Non-pigmented ciliary epithelial cell (primary cell): ENCODE measurements at regions not wholly inside any gene's neighbourhood (a gene's known extent, or its start where the extent isn't known, plus 50 kb on each side); places are given as distances from the start of the nearest gene placed in this dataset.
"Not testable (repeated sequence)": the region's sequence is repeated elsewhere in the genome, so short reads cannot be mapped to it uniquely, and the experiment has no call there.

Experiments used
- DNase-seq: peaks from one replicate; pipeline ENCODE4 v3.0.0-alpha.2; 2010; ENCODE audit warnings: low read depth

DNA sequence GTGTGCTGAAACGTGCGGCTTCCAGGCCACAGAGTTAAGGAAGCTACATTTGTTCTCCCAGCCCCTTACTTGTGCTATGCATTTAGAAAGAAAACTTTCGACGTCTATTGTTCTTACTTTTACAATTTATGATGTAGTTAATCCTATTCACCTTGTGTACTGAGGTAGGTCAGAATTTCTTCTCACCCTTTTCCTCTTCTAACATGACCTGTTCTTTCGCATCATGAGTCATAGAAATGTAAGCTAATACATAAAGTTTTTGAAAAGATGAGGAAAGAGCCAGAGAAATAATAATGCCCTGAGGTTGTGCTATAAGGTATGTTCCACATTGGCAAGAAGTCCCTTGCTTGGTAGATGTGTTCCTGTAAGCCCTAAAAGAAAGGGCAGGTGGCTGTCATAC lies 298.3 kb downstream of the TRIML1 start:
- no peak for DNase-seq

DNA sequence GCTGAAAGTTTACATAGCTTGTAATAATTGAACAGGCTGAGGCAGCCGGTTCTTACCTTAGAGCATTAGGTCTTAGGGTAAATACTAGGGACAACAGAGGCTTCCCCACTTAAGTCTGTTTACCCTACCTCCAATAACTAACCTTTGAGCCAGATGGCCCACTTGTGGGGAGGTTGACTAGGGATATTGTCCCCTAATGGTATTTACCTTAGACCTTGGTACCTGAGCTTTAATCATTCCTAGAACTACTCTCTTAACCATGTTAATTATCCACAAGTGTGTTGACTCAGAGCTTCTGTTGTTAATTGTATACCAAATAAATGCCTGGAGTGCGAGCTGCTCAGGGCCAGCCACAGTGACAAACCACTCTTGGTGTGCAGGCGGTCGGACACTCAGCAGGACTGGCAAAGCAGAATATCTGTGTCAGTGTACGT lies 299.2 kb downstream of the TRIML1 start:
- DNase-seq: not testable (repeated sequence)

DNA sequence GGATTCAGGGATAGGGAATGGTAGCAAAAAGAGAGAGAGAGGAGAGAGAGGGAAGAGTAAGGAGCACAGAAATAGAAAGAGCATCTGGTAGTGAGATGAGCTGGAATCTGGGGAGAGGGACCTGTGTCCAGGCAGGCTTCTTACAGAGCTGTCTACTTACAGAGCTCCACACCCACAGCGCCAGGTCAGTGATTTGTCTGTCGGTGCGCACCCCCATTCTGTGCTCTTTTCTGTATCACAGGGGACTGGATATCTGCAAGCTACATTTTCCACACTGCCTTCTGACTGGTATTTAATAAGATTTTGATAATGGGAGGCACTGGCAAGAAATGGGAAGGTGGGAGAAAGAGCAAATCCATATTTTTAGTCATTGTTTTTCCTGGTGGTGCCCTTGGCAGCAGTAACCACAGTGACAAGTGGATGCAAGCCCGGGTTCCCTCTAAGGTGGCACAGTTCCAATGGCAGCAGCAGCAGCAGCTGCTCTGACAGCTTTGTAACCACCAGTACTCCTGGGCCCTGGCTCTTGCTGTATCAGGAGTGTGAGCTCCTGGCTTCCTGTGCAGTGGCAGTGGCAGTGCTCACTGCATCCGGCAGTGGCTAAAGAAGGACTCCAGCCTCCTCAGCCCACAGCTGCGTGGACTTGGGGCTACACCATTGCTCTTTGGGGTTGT lies 300.5 kb downstream of the TRIML1 start:
- no peak for DNase-seq

DNA sequence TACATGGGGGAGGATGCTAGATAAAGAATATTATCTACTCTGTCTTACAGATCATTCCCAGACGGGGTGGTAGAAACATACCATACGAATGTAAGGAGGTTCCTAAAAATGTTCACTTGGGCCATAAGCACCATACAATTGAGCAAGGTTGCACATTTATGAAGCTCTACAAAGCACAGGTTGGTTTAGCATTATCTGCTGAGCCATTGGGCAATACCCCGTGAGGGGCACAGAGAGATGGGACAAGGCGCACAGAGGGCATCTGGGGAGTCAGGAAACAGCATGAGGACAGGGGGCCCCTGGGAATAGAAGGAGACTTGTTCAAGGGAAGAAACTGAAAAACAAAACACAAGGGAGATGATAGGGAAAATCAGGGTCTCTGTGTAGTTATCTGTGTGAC lies 305.3 kb downstream of the TRIML1 start:
- no peak for DNase-seq

DNA sequence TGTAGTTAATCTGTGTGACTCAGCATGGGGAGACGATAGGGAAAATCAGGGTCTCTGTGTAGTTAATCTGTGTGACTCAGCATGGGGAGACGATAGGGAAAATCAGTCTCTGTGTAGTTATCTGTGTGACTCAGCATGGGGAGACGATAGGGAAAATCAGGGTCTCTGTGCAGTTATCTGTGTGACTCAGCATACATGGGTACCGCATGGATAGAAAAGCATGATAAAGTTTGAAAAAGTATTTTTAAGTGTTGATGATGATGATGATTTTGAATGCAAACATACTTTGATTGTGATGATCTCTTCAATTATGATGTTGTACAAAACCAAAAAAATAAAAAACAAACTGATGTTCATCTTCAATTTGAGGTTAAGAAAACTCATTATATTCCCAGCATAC lies 309.8 kb downstream of the TRIML1 start:
- DNase-seq: peak; percentile 5

DNA sequence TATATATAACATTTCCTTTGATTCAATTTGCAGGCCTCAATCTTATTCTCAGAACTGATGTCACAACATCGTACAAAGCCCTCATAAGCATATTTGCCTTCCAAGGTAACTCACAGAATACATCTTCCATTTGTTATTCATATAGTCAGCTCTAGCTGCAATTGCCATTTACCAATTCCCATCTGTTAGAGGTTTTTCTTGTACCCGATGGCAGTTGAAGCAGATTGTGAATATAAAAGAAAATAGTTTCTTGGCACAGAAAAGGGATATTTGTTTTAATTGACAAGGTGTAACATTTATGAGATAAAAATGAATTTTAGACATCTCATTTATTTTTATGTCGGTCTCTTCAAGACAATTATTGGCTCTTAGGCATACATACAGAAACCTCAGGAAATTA lies 311.3 kb downstream of the TRIML1 start:
- DNase-seq: no peak

DNA sequence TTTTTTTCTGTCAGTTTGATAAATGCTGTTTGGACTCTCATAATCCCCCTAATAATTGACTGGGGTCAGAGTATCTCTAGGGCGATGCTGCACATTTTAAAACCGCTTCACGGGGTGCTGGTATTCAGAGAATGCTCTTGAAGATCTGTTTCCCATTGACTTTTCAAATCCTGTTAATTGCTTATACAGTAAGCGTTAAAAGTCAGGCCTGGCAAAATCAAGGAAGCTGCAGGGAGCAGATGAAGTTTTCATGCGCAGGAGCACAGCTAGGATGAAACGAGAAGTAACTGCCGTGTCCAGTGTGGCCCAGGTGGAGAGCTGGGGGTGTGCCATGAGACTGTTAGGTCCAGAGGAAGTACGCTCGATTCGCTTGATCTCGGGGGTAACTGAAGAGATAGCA lies 312.9 kb downstream of the TRIML1 start:
- DNase-seq: no peak

DNA sequence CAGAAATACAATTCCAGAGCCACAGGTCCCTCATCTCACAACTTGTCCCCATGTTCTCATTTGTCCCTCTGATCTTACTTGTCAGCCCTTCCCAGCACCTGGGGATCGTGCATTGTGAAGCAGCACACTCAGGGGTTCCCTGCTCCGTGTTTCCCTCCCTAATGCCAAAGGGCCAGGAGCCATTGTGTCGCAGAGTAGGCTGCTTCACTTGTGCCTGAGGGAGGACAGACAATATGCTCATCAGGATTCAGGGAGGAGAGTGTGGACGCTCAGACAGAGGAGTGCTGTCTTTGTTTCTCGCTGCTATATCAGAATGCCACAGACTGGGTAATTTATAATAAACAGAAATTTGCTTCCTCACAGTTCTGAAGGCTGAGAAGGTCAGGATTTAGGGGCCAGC lies 315.3 kb downstream of the TRIML1 start:
- DNase-seq: no peak

DNA sequence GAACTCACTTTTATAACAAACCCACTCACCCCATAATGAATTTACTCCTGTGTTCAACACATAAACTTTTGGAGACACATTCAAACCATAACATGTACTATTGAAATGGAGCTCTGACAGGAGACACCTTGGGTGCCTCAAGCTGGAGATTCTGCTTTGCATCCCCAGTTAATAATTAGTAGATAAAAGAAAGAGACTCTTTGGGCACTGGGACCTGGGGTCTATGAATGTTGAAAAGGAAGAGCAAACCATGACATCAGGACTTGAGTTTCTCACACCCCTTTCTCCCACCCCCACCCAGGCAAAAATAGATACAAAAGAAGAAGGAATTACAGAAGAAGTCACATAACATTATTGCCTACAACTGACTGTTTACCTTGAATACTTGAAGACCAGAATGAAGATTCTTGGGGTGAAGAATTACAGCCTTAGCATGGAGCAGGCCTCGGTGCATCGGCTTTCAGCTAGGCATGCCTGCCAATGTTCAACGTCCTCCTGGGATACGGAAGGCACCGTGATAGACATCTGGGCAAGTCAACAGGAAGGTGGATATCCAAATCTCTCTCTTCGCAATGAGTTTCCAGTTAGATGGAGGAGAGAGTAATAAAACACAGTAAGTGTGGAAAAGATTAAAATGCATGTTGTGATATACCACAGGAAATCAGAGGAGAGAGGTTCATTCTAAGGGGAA lies 316.0 kb downstream of the TRIML1 start:
- no peak for DNase-seq

DNA sequence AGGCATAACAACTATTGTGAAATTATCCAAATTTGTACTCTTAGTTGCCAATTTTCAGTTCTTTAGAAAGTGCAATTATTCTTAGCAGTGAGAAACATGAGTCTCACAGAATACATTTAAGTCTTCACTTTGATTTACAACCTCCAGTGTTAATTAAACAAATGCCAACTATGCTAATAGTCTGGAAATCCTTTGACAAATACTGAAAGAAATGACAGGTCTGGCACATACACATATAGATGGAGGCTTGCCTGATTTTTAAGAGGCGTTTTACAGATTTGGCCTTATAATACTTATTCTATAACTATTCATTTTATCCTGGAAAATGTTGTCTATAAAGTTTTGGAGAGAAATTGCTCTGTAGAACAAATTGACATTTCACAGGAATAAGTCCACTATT lies 320.1 kb downstream of the TRIML1 start:
- DNase-seq: no peak

DNA sequence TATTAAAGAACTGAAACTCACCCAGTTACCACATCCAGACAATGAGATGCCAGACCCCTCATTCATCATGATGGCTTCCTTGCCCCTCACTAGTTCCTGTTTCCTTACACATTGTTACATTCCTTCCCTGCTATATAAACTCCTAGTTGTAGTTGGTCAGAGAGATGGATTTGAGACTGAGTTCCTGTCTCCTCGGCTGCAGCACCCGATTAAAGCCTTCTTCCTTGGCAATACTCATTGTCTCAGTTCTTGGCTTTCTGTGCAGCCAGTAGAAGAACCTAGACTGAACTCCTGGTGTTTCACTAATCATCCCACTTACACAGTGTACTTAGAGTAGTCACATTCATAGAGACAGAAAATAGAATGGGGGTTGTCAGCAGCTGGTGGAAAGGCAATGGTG lies 324.7 kb downstream of the TRIML1 start:
- DNase-seq: no peak

DNA sequence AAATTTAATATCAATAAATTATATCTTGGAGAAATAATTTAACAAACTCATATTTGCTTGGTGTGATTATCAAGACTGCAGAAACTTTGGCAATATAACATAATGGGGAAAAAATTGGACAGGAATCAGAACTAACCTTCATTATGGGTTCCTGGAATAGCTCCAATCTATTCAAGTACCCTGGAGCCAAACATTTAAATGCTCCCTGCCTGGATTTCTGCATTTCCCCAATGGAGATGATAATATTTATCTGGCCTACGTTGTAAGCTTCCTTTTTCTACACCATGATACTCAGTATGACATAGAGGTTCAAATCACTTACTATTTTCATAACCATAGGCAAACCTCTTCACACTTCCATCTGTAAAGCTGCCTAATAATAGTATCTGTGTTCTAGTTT lies 326.8 kb downstream of the TRIML1 start:
- no peak for DNase-seq

DNA sequence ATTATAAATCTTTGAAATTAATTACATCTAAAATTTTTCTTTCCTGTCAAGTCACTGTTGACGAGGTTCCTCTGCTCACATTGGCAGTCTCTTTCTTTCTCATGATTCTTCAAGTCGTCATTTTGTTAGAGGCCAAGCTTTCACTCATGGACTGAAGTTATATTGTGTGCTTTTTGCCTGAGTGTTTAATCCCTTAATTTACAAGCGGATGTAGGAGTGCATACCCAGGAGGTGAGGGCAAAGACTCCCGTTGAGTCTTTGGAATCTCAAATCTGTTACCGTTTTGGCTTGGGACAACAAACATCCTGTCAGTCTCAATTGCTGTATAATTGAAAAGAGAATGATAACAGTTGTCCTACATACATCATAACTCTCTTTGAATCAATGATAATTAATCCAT lies 345.0 kb downstream of the TRIML1 start:
- DNase-seq: no peak

DNA sequence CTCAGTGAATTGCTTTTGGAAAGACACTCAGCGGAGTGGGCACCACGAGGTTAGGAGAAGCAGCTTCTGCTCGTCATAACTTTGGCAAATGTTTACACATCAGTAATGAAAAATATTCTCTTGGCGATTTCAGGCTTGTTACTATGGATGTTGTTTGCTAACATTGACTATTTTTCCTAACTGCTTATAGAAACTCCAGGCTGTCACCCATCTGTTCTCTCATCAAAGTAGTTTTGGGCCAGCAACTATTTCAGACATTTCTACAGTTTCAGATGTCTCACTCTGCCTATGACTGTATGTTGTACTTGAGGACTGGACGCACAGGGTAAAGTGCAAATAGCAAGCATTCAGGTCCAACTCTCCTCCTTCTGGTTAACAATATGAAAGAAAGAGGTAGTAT lies 346.7 kb downstream of the TRIML1 start:
- no peak for DNase-seq

DNA sequence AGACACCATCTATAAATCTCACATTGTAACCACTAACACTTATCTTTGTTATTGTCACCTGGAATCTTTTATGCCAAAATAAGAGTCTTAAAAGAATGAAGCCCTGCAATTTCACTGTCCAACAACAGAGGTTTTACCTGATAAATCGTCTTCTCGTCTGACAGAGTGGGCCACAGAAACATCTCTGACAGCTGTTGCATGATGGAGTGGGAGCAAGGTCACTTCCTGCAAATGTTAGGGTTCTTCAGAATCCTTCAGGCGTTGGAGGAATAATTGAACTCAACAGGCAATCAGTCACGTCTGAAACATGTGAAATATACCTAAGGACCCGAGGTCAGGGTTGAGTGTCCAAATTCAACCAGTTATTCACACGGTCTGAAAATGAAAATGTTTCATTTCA lies 353.6 kb downstream of the TRIML1 start:
- DNase-seq: no peak

DNA sequence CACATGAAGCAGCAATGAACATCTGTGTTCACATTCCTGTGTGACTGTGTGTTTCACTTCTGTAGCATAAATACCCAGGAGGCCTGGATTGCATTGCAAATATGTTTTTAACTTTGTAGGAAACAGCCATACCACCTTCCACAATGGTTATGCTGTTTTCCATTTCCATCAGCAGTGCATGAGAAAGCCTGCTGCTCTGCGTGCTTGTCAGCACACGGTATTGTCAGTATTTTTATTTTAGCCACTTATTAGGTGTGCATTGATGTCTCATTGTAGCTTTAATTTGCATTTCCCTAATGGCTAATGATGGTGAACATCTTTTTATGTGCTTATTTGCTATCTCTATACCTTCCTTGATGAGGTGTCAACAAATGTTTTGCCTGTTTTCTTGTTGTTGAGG lies 355.9 kb downstream of the TRIML1 start:
- no peak for DNase-seq

DNA sequence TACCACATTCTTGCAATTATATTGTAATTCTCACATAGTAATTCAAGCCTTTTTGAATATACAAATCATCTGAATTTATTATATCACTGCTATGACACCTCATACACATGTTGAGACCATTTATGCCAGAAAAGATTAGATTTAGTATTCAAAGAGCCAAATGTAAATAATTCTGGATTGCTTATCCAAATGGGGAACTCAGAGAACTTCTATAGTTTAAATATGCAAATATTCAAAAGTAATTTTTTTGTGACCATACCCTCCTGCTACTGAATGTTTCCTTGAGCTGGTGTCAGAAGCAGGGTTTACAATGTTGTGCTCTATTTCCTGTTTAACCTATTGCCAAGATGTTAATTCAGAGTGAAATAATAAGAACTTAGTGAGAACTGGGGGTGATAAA lies 372.2 kb downstream of the TRIML1 start:
- no peak for DNase-seq

DNA sequence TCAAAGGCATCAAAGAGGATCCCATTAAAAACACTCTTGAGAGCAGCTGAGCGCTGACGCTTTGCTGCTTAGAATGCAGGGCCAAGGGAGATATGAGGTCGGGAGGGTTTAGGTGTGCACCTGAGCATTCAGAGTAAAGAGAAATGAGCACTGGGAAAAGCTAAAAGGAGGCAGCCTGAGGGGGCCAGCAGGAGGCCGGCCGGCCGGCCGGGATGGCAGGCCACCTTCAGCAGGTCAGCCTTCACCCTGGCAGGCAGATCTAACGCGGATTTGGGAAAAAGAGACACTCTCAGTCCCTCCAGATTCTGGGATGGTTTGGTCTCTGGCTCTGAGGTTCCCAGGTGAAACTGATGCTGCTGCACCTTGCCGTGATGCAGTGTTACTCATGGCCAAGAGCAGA lies 393.5 kb downstream of the TRIML1 start:
- DNase-seq: no peak

DNA sequence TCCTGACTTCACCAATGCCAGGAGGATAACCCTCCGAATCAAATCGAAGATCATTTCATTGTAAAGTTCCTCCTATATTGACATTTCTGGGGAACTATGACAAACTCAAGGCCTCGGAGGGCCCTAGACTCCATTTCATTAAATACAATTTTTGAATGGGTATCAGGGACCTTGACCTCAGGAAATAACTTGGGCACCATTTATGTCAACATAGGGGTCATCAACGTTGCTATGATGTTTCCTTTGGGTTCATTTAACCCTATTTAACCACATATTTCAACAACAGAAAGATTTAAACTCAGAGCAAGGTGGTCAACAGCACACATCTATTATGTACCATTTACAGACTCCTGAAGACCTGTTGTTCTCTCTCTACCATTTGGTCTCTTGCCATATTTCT lies 395.1 kb downstream of the TRIML1 start:
- DNase-seq: no peak

DNA sequence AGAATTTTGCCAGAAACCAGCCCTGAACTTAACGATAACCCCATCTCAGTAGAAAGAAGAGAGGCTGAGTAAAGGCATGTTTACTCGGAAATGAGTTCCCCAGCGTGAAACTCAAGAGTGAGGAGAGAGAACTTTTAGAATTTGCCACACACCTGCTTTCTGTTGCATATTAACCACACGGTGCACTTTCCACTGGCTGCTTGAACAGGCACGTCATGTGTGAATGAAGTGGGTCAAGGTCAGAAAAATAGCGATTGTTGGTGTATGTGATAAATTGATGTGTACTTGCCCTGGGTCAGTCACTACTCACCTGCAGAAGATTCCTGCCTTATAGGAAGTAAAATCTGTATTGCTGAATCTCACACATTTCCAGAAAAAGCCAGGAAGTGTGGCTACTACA lies 395.7 kb downstream of the TRIML1 start:
- DNase-seq: no peak

DNA sequence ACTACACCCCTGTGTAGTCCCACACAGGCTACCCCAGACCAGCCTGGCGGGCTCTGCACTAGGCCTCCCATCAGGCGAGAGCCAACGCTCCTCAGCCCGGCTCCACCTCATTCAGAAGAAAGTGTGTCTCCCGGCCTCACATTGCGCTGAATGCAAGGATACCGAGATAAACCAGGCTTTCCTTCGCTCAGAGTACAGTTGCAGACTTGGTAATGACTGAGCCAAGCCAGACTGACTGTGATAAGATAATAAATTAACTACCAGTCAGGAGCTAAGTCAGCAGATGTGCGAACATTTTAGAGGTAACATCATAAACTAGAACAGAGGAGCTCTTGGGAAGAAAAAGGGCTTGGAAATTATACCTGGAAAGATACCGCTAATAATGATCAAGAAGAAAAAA lies 397.6 kb downstream of the TRIML1 start:
- DNase-seq: no peak

DNA sequence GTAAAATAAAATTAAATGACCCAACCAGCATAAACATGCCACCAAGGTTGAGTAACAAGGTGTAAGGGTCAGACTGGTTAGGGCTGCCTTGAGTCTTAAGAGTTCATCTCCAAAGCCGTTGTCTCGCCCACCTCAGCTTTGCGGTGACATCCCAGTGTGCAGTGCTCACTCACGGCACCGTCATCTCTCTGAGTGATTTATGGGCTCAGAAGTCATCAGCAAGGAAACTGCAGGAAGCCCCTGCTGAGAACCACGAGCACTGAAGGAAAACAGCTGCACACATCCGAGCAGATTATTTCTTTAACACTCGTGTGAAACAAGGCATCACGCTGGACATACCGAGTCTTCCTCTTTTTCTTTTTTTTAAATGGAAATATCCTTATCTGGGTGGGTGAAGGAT lies 411.1 kb downstream of the TRIML1 start:
- DNase-seq: no peak

DNA sequence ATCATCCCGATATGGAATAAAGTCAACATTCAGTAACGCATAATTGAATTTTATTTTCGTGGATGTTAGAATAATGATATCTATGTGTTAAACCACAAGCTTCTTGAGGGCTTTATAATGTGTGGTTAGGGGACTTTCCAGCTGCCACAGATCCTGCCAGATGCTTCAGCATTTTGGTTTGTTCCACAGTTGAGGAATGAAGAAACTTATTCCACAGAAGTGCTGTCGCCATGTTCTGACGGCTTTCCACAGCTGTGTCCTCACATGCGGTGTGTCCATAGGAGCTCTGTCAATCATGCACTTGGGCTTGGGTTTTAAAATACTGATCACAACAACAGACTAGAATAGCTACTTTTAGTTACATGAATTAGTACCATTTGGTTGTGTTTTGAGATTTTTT lies 411.9 kb downstream of the TRIML1 start:
- no peak for DNase-seq

DNA sequence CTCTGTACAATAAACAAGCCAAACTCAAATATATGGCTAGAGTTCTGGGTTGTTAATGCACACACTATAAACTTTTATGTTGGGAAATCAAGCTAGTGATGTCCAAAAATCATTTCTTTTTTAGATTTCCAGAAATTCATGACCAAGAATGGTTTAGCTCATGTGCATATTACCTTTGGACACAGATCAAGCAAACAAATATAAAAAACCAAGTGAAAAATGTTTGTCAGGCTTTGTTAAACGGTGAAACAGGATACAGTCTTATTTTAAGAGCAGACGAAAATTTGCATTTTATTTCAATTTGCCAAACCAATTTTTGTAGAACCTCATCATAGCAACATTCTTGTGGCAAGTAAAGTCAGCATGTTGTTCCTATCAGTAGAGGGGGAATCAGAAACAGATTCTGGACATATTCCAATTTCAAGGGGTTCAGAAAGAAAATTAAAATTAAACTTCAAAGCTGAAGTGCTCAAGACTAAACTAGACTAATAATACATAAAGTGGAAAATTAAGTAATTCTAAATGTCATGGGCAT lies 413.6 kb downstream of the TRIML1 start:
- no peak for DNase-seq
